Psoas muscle (tissue), 7 donors: ENCODE measurements at regions not wholly inside any gene's neighbourhood (a gene's known extent, or its start where the extent isn't known, plus 50 kb on each side); places are given as distances from the start of the nearest gene placed in this dataset.

Experiments
- ATAC-seq, 4 donors: fragments of 200-7000 bp; cut with Tn5 transposase; one replicate each; pipeline ENCODE4 v1.9.1; 2020; ENCODE audit warnings: moderate library complexity in 3 of 4, mild to moderate bottlenecking in 2 of 4
- DNase-seq, 2 donors: peaks; one replicate each; pipeline ENCODE4 v3.0.0-alpha.2; 2020
- H3K27ac ChIP-seq: fragments of 200-600 bp; one replicate; pipeline ENCODE4 v1.8.0; 2022
- H3K27me3 ChIP-seq, 3 donors: fragments of 200-600 bp in 1 of 3; one replicate each; pipeline versions ENCODE4 v1.6.1 to v1.8.0; 2013 to 2022; ENCODE audit warnings: low read length in 2 of 3, mild to moderate bottlenecking in 2 of 3, moderate library complexity in 1 of 3; ENCODE audit not compliant: insufficient read depth in 3 of 3
- H3K36me3 ChIP-seq, 2 donors: fragments of 200-600 bp in 1 of 2; one replicate each; pipeline versions ENCODE4 v1.6.1 to v1.8.0; 2013 to 2022; ENCODE audit warnings: low read depth in 1 of 2, mild to moderate bottlenecking in 1 of 2, moderate library complexity in 1 of 2; ENCODE audit not compliant: insufficient read depth in 1 of 2
- H3K4me1 ChIP-seq: fragments of 200-600 bp; one replicate; pipeline ENCODE4 v1.8.0; 2022
- H3K4me3 ChIP-seq: fragments of 200-600 bp; one replicate; pipeline ENCODE4 v1.8.0; 2022; ENCODE audit warnings: mild to moderate bottlenecking
- H3K9me3 ChIP-seq: fragments of 200-600 bp; one replicate; pipeline ENCODE4 v1.8.0; 2022
- CTCF ChIP-seq: fragments of 200-600 bp; IDR thresholded peaks from one replicate; pipeline ENCODE4 v1.8.0; 2022; ENCODE audit warnings: antibody characterized with exemption
- WGBS, 3 donors: extraction: QIAGEN DNeasy Blood & Tissue Kit; methylation state at CpG; one replicate each; pipeline versions ENCODE4 v1.1.6 to v1.1.7; 2013; 5-methylcytosine and 5-hydroxymethylcytosine counted together
- intact Hi-C, 2 donors: fragments of 100-400 bp; cut with DNase I; formaldehyde crosslinking; loops; one replicate each; pipeline versions ENCODE4 v1.11.0 to v1.14.2; 2022
- donor health status: healthy with polysubstance abuse.
- donor health status: DM: no; HTN: no; CAD: no; lungs with moderate emphysema.
- donor health status: Bipolar disorder and iron deficiency.
- donor health status: healthy.
- donor health status: DM: yes; HTN: yes; CAD: no.
- donor health status: DM: no; HTN: no; CAD: no.
- donor health status: DM: yes; HTN: yes; CAD: no.

GRCh38 chr4:141314627-141315026, 93.9 kb downstream of the ZNF330 start:
- Histone ChIP-seq H3K27me3 (no peaks in the 10 kb centered on the region), H3K4me3 (no peak overlapping the region), H3K27ac (no peak overlapping the region), H3K4me1 (no peaks in the 10 kb centered on the region), H3K9me3 (no peaks in the 10 kb centered on the region), H3K36me3 (no peaks in the 10 kb centered on the region)
- ATAC-seq (no peak), DNase-seq (no peak)
- TF ChIP-seq CTCF: no peak
- 89 to 97% (median 92%) methylated on average over 1 of the region's 1 CpG for WGBS, 3 donors
- intact Hi-C loops: no loop called here

DNA sequence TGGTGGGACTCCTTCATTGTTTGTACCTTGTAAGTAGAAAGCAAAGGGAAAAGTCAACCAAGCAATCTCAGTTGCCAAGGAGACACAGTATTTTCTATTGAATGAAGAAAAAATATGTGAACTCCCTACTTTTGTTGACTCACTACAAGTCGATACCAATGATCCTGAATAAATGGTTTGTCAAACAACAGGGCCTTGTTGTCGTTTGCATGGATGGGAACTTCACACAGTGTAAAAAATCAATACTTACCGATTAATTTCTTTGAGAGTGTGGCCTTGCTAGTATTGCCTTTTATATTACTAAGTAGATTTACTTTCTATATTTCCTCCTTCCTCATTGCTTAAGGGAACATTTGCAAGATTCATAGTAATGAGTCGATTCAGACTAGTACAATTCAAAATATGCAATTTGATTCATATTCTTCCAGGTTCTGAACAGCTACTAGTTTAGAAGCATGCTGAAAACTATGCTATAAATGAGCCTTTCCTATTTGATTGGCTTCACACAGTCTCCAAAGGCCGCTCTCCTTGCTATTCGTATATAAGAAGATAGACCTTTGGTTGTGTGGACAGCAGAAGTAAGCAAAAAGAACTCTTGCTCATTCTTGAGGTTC, 108.0 kb downstream of the ZNF330 start:
- no peaks in the 10 kb centered on the region for H3K9me3 ChIP-seq
- 86 to 93% (median 86%) methylated on average over 6 of the region's 6 CpGs for WGBS, 3 donors
- intact Hi-C loops: no loop called here
- TF ChIP-seq CTCF: no peak
- H3K27me3 ChIP-seq: no peaks in the 10 kb centered on the region
- H3K27ac ChIP-seq: peak overlapping the region; percentile 79
- no peak overlapping the region for H3K4me3 ChIP-seq
- ATAC-seq (no peak), DNase-seq (no peak)
- peaks cover 22% of the 10 kb centered on the region for H3K4me1 ChIP-seq
- H3K36me3 ChIP-seq: no peaks in the 10 kb centered on the region

- H3K9me3 ChIP-seq: no peaks in the 10 kb centered on the region
- peak overlapping the region; percentile 79 for H3K27ac ChIP-seq
- no peak for DNase-seq
- intact Hi-C loops: no loop called here
- H3K4me1 ChIP-seq: peaks cover 22% of the 10 kb centered on the region
- peak; percentile 88 to 96 (median 94) for ATAC-seq
- no peak for TF ChIP-seq CTCF
- peak overlapping the region; percentile 39 for H3K4me3 ChIP-seq
- 32 to 58% (median 33%) methylated on average over 3 of the region's 3 CpGs for WGBS, 3 donors
- H3K36me3 ChIP-seq: no peaks in the 10 kb centered on the region
- no peaks in the 10 kb centered on the region for H3K27me3 ChIP-seq
Observed at GRCh38 chr4:141329174-141329569, 108.5 kb downstream of the ZNF330 start.

- Histone ChIP-seq H3K4me3 (no peak overlapping the region), H3K27me3 (no peaks in the 10 kb centered on the region), H3K36me3 (no peaks in the 10 kb centered on the region), H3K4me1 (peaks cover 22% of the 10 kb centered on the region), H3K27ac (no peak overlapping the region), H3K9me3 (no peaks in the 10 kb centered on the region)
- no peak for TF ChIP-seq CTCF
- no peak for ATAC-seq
- no peak for DNase-seq
- intact Hi-C loops: no loop called here
- 83 to 93% (median 92%) methylated on average over 1 of the region's 1 CpG for WGBS, 3 donors
Observed at GRCh38 chr4:141330616-141331015, 109.9 kb downstream of the ZNF330 start.
